NOMO-1 treated with dmso at 0.1 percent for 144 hours (cell line): ENCODE measurements at regions not wholly inside any gene's neighbourhood (a gene's known extent, or its start where the extent isn't known, plus 50 kb on each side); places are given as distances from the start of the nearest gene placed in this dataset.

Source experiments
- DNase-seq: peaks from one replicate; lab custom pipeline; 2025; ENCODE audit not compliant: unreplicated experiment; lab: John Stamatoyannopoulos, UW

- DNase-seq, result no peak
These were observed 340.5 kb downstream of the ZNF536 start for GRCh38 chr19:30712431-30713337.

GRCh38 chr19:30711826-30712225 is 339.6 kb downstream of the ZNF536 start:
- no peak for DNase-seq

GRCh38 chr19:30711296-30711695 is 339.1 kb downstream of the ZNF536 start:
- DNase-seq, result no peak

GRCh38 chr19:30710721-30711120 is 338.5 kb downstream of the ZNF536 start:
- DNase-seq, result no peak

- no peak for DNase-seq
These were observed 336.4 kb downstream of the ZNF536 start for GRCh38 chr19:30708416-30709178.

- DNase-seq, result no peak
These were observed 332.7 kb downstream of the ZNF536 start for GRCh38 chr19:30704771-30705330.

- DNase-seq, result no peak
These were observed 331.5 kb downstream of the ZNF536 start for GRCh38 chr19:30703645-30704044.

- DNase-seq, result no peak
These were observed 329.0 kb downstream of the ZNF536 start for GRCh38 chr19:30701178-30701577.

- DNase-seq, result no peak
These were observed 327.7 kb downstream of the ZNF536 start for GRCh38 chr19:30699871-30700280.

GRCh38 chr19:30696514-30696913 is 324.3 kb downstream of the ZNF536 start:
- DNase-seq, result no peak

- no peak for DNase-seq
These were observed 323.1 kb downstream of the ZNF536 start for GRCh38 chr19:30695171-30695875.

- DNase-seq, result no peak
These were observed 322.1 kb downstream of the ZNF536 start for GRCh38 chr19:30694156-30694755.

- no peak for DNase-seq
These were observed 320.8 kb downstream of the ZNF536 start for GRCh38 chr19:30692879-30693503.

- DNase-seq, result no peak
These were observed 320.1 kb downstream of the ZNF536 start for GRCh38 chr19:30692181-30692811.

GRCh38 chr19:30691819-30692166 is 319.6 kb downstream of the ZNF536 start:
- no peak for DNase-seq

GRCh38 chr19:30690935-30691818 is 319.0 kb downstream of the ZNF536 start:
- no peak for DNase-seq

- DNase-seq, result no peak
These were observed 318.3 kb downstream of the ZNF536 start for GRCh38 chr19:30690525-30690924.

GRCh38 chr19:30689474-30689873 is 317.3 kb downstream of the ZNF536 start:
- no peak for DNase-seq

GRCh38 chr19:30688696-30689095 is 316.5 kb downstream of the ZNF536 start:
- DNase-seq, result no peak
